ENCODE measurements at regions not wholly inside any gene's neighbourhood (a gene's known extent, or its start where the extent isn't known, plus 50 kb on each side); places are given as distances from the start of the nearest gene placed in this dataset.
A peak's percentile ranks its signal among the peaks of the same experiment; 100 is the strongest.

- TF ChIP-seq ARHGAP35 (CRISPR knock-in tag; IDR thresholded peaks at IDR 0.05; ENCODE audit: borderline replicate concordance) (no peak), HNF1A (IDR thresholded peaks at IDR 0.05; ENCODE audit: low read depth) (no peak), HNF1A (CRISPR knock-in tag; IDR thresholded peaks at IDR 0.05; ENCODE audit: borderline replicate concordance) (no peak), ZNF557 (CRISPR knock-in tag; IDR thresholded peaks at IDR 0.05) (no peak), ZNF598 (CRISPR knock-in tag; IDR thresholded peaks at IDR 0.05; ENCODE audit: borderline replicate concordance) (no peak), SNAPC2 (CRISPR knock-in tag; IDR thresholded peaks at IDR 0.05) (peak; percentile 5; the same call in 1 of the 2 replicates), BRF2 (CRISPR knock-in tag; IDR thresholded peaks at IDR 0.05) (no peak), CREB3 (CRISPR knock-in tag; IDR thresholded peaks at IDR 0.05) (no peak), YEATS4 (CRISPR knock-in tag; IDR thresholded peaks at IDR 0.05; ENCODE audit: borderline replicate concordance) (no peak), FOSL2 (CRISPR knock-in tag; IDR thresholded peaks at IDR 0.05) (peak; percentile 14; the same call in 1 of the 2 replicates), ZHX1 (CRISPR knock-in tag; IDR thresholded peaks at IDR 0.05; ENCODE audit: low read depth) (no peak), HOXA7 (CRISPR knock-in tag; IDR thresholded peaks at IDR 0.05) (no peak), ATF7-NPFF (CRISPR knock-in tag; IDR thresholded peaks at IDR 0.05; ENCODE audit: low read depth) (no peak), MBD4 (IDR thresholded peaks at IDR 0.05; ENCODE audit: borderline replicate concordance, low read length) (no peak), ZNF572 (CRISPR knock-in tag; IDR thresholded peaks at IDR 0.05) (no peak), ZNF770 (CRISPR knock-in tag; IDR thresholded peaks at IDR 0.05) (no peak), ZBTB7A (CRISPR knock-in tag; IDR thresholded peaks at IDR 0.05) (no peak)
Observed at GRCh38 chr20:1811621-1812498, 83.3 kb upstream of the SIRPA start (continued).

Measured in HepG2 (cell line).